ENCODE measurements at regions not wholly inside any gene's neighbourhood (a gene's known extent, or its start where the extent isn't known, plus 50 kb on each side); places are given as distances from the start of the nearest gene placed in this dataset.

DNA sequence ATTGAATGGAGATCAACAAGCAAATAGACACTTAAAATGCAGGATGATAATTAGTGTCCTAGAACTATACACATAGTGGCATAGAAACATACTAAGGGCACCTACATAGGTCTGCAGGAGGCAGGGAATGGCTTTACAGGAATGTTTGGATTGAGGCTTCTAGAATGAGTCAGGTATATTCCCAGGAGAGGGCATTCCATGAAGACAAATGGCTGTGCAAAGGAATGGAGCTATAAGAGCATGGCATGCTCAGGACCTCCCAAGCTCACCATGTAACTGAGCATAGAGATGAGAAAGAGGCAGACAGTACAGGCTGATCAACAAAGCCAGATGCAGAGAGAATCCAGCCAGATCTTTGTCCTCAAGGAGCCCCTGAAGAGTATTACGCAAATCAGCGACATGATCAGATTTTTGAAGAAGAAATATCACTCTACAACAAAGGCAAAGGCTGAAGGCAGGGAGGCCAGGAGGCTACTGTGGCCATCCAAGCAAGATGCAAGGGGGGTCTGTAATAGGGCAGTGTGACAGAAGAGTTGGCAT, 211.1 kb upstream of the MTNR1B start:
- TF ChIP-seq, protein P1, sequence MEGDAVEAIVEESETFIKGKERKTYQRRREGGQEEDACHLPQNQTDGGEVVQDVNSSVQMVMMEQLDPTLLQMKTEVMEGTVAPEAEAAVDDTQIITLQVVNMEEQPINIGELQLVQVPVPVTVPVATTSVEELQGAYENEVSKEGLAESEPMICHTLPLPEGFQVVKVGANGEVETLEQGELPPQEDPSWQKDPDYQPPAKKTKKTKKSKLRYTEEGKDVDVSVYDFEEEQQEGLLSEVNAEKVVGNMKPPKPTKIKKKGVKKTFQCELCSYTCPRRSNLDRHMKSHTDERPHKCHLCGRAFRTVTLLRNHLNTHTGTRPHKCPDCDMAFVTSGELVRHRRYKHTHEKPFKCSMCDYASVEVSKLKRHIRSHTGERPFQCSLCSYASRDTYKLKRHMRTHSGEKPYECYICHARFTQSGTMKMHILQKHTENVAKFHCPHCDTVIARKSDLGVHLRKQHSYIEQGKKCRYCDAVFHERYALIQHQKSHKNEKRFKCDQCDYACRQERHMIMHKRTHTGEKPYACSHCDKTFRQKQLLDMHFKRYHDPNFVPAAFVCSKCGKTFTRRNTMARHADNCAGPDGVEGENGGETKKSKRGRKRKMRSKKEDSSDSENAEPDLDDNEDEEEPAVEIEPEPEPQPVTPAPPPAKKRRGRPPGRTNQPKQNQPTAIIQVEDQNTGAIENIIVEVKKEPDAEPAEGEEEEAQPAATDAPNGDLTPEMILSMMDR (IDR thresholded peaks at IDR 0.05) = no peak
- TF ChIP-seq POLR2A (IDR thresholded peaks at IDR 0.05) = no peak

Measured in heart left ventricle (tissue), 13 donors.